ENCODE measurements at regions not wholly inside any gene's neighbourhood (a gene's known extent, or its start where the extent isn't known, plus 50 kb on each side); places are given as distances from the start of the nearest gene placed in this dataset.

DNA sequence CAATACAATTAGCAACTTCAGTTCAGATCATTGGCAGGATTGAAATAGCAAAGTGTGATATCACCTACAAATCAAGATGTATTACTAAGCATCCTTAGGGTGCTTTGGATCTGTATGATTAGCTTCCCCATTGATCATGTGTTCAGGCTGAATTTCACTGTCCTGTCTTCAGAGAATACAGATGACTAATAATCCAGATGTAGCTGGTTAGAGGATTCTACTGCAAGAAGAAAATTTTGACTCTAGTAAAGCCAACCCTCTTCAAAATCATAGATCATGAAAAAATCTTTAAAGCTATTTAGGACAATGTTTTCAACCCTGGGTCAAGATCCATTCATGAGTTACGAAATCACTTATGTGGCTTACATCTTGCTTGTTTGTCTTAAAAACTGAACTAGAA lies 184.4 kb downstream of the PTGER3 start:
- TF ChIP-seq, protein P1, sequence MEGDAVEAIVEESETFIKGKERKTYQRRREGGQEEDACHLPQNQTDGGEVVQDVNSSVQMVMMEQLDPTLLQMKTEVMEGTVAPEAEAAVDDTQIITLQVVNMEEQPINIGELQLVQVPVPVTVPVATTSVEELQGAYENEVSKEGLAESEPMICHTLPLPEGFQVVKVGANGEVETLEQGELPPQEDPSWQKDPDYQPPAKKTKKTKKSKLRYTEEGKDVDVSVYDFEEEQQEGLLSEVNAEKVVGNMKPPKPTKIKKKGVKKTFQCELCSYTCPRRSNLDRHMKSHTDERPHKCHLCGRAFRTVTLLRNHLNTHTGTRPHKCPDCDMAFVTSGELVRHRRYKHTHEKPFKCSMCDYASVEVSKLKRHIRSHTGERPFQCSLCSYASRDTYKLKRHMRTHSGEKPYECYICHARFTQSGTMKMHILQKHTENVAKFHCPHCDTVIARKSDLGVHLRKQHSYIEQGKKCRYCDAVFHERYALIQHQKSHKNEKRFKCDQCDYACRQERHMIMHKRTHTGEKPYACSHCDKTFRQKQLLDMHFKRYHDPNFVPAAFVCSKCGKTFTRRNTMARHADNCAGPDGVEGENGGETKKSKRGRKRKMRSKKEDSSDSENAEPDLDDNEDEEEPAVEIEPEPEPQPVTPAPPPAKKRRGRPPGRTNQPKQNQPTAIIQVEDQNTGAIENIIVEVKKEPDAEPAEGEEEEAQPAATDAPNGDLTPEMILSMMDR (IDR thresholded peaks at IDR 0.05): no peak
- TF ChIP-seq POLR2AphosphoS5 (IDR thresholded peaks at IDR 0.05) (no peak), POLR2A (IDR thresholded peaks at IDR 0.05) (no peak)
